Mesodermal cell (in vitro differentiated cells): ENCODE measurements at regions not wholly inside any gene's neighbourhood (a gene's known extent, or its start where the extent isn't known, plus 50 kb on each side); places are given as distances from the start of the nearest gene placed in this dataset.
"Not testable (repeated sequence)": the region's sequence is repeated elsewhere in the genome, so short reads cannot be mapped to it uniquely, and the experiment has no call there.

Source experiments
- H3K27ac ChIP-seq: 2 replicates; pipeline ENCODE4 v1.7.0; 2013; ENCODE audit warnings: mild to moderate bottlenecking, low read depth, low read length, moderate library complexity; ENCODE audit not compliant: severe bottlenecking
- H3K36me3 ChIP-seq: 2 replicates; pipeline ENCODE4 v1.7.1; 2013; ENCODE audit warnings: mild to moderate bottlenecking, low read length, moderate library complexity; ENCODE audit not compliant: control insufficient read depth, insufficient read depth
- H3K4me1 ChIP-seq: one replicate; pipeline ENCODE4 v1.7.1; 2013; ENCODE audit warnings: mild to moderate bottlenecking, low read length; ENCODE audit not compliant: insufficient read depth, control insufficient read depth, poor library complexity, severe bottlenecking
- H3K4me3 ChIP-seq: 2 replicates; pipeline ENCODE4 v1.7.0; 2013; ENCODE audit warnings: low read length, control low read depth, mild to moderate bottlenecking; ENCODE audit not compliant: insufficient read depth, poor library complexity, severe bottlenecking; ENCODE audit errors: extremely low read depth
- H3K9me3 ChIP-seq: 2 replicates; pipeline ENCODE4 v1.7.1; 2013; ENCODE audit warnings: mild to moderate bottlenecking, low read length, moderate library complexity; ENCODE audit not compliant: control insufficient read depth
- WGBS, 2 experiments: methylation state at CpG; one replicate each; pipeline ENCODE4 v1.1.5; 2013; ENCODE audit warnings: missing lambda C conversion rate in 2 of 2; ENCODE audit not compliant: insufficient coverage in 2 of 2; 5-methylcytosine and 5-hydroxymethylcytosine counted together

DNA sequence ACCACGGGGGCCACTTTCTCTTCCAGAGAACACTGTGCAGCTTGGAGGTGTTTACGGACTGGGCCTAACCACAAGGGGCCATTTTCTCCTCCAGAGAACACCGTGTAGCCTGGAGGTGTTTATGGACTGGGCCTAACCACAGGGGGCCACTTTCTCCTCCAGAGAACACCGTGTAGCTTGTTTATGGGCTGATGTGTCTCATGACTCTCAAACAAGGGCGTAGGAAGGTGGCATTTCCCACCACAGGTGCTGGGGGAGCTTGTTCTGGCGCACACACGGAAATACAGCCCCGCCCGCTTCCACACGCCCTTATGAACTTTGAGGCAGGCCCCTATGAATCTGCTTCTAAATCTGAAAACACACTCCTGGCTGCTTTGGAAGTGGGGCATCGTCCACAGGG, 174.6 kb upstream of the SFSWAP start:
- H3K36me3 ChIP-seq: no peaks in the 10 kb centered on the region
- H3K27ac ChIP-seq: no peak overlapping the region
- no peaks in the 10 kb centered on the region for H3K4me1 ChIP-seq
- H3K9me3 ChIP-seq: no peaks in the 10 kb centered on the region
- H3K4me3 ChIP-seq: no peak overlapping the region
- WGBS, 2 experiments: 89 to 92% methylated on average over 9 to 10 of the region's 11 CpGs

DNA sequence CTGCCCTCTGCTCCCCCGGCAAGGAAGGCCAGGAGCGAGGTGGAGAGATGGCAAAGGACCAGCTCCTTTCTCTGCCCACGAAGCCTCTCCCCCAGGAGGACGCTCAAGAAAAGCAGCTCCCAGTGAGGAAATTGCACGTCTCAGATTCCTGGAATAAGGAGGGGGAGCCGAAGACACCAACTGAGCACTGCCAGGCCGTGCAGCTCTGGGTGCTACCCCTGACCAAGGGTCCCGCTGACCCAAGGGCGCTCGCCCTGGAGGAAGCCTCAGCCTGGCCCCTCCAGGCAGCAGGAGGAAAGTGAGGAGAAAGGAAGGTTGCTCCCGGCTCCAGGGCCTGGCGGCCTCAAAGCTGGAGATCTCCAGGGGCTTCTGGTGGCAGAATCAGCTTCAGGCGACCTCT, 174.1 kb upstream of the SFSWAP start:
- H3K27ac ChIP-seq: no peak overlapping the region
- 78 to 91% methylated on average over 10 to 12 of the region's 13 CpGs for WGBS, 2 experiments
- no peaks in the 10 kb centered on the region for H3K9me3 ChIP-seq

DNA sequence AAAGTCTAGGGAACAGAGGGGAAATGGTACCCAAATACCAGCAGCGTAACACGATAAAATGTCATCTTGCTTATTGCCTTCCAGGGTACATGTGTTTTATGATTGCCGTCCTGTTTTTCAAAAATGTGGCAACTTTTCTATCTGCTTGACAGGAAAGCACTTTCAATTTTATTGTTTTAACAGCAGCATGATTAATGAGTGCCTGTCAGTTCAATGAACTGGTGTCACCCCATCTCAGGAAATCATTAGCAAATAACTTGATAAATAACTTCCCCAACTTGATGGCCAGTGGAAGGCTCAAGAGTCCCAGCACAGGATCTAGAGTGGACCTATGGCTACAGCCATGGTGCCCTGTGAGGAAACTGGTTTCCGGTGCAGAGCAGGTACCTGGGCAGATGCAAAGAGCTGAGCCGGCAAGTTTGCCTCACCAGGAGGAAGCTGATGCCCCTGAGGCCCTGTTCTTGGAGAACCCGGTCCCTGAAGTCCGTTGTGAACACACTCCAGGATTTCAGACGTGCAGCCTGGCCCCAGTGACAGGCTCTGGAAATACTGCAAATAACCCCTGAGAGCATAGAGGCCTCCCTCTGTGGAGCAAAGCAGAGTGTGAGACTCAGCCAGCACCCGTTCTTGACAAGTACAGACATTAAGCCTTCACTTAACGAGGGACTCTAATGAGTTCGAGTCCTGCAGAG, 173.5 kb upstream of the SFSWAP start:
- H3K36me3 ChIP-seq: no peaks in the 10 kb centered on the region
- 76 to 79% methylated on average over 10 to 11 of the region's 11 CpGs for WGBS, 2 experiments
- no peaks in the 10 kb centered on the region for H3K4me1 ChIP-seq
- H3K9me3 ChIP-seq: no peaks in the 10 kb centered on the region
- H3K27ac ChIP-seq: no peak overlapping the region
- H3K4me3 ChIP-seq: no peak overlapping the region

More for the DNA sequence above, 174.1 kb upstream of the SFSWAP start:
- Histone ChIP-seq H3K4me3 (no peak overlapping the region), H3K4me1 (no peaks in the 10 kb centered on the region), H3K36me3 (no peaks in the 10 kb centered on the region)

DNA sequence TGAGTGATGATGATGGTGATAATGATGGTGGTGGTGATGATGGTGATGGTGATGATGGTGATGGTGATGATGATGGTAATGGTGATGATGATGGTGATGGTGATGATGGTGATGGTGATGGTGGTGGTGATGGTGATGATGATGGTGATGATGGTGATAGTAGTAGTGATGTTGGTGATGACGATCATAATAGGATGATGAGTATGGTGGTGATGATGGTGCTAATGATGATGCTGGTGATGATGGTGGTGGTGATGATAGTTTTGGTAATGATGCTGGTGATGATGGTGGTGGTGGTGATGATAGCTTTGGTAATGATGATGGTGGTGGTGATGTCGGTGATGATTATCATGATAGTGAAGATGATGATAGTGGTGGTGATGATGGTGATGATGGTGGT, 171.5 kb upstream of the SFSWAP start:
- H3K4me3 ChIP-seq: no peak overlapping the region
- no peaks in the 10 kb centered on the region for H3K36me3 ChIP-seq
- H3K9me3 ChIP-seq: no peaks in the 10 kb centered on the region
- 85 to 93% methylated on average over 2 of the region's 2 CpGs for WGBS, 2 experiments
- no peaks in the 10 kb centered on the region for H3K4me1 ChIP-seq
- no peak overlapping the region for H3K27ac ChIP-seq

DNA sequence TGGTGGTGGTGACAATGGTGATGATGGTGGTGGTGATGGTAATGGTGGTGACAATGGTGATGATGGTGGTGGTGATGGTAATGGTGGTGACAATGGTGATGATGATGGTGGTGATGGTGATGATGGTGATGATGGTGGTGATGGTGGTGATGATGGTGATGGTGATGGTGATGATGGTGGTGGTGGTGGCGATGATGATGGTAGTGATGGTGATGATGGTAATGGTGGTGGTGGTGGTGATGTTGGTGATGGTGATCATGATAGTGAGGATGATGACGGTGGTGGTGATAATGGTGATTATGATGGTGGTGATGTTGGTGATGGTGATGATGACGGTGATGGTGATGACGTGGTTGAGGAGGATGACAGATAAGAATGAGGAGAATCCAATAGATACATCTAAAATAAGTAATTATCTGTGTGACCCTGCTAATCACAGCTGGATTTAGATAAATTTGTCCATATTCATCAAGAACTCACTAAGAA, 170.7 kb upstream of the SFSWAP start:
- H3K27ac ChIP-seq: no peak overlapping the region
- no peaks in the 10 kb centered on the region for H3K36me3 ChIP-seq
- WGBS, 2 experiments: 88 to 97% methylated on average over 2 to 3 of the region's 4 CpGs
- H3K9me3 ChIP-seq: no peaks in the 10 kb centered on the region
- H3K4me3 ChIP-seq: no peak overlapping the region
- H3K4me1 ChIP-seq: no peaks in the 10 kb centered on the region

DNA sequence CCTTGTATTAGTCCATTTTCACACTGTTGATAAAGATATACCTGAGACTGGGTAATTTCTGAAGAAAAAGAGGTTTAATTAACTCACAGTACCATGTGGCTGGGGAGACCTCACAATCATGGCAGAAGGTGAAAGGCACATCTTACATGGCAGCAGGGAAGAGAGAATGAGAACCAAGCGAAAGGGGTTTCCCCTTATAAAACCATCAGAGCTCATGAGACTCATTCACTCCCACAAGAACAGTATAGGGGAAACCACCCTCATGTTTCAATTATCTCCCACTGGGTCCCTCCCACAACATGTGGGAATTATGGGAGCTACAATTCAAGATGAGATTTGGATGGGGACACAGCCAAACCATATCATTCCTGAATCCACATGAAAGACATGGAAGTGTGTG, 169.4 kb upstream of the SFSWAP start:
- no CpG with 5 or more reads among the region's 1 CpG for WGBS, 2 experiments
- H3K9me3 ChIP-seq, H3K4me1 ChIP-seq, H3K36me3 ChIP-seq, H3K27ac ChIP-seq, H3K4me3 ChIP-seq: not testable (repeated sequence)

DNA sequence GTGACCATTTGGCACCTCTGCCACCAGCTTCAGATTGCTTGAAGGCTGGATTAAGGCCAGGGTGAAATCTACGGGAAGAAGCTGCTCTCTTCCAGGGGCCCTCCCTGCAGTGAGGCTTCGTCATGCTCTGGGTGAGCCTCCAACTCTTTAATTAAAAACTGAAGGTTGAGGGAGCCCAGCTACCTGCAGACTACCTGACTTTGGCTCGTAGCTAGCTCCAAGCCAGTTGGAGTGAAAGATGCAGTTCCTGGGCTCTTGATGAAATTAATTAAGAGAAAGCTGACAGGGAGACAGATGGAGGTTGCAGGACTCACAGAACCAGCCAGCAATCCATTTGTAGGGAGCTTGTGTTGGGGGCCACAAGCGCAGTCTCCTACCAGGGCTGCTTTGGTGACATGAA, 168.5 kb upstream of the SFSWAP start:
- H3K27ac ChIP-seq: no peak overlapping the region
- no peak overlapping the region for H3K4me3 ChIP-seq
- no peaks in the 10 kb centered on the region for H3K9me3 ChIP-seq
- WGBS, 2 experiments: 86 to 92% methylated on average over 3 to 4 of the region's 4 CpGs
- no peaks in the 10 kb centered on the region for H3K4me1 ChIP-seq
- H3K36me3 ChIP-seq: no peaks in the 10 kb centered on the region

DNA sequence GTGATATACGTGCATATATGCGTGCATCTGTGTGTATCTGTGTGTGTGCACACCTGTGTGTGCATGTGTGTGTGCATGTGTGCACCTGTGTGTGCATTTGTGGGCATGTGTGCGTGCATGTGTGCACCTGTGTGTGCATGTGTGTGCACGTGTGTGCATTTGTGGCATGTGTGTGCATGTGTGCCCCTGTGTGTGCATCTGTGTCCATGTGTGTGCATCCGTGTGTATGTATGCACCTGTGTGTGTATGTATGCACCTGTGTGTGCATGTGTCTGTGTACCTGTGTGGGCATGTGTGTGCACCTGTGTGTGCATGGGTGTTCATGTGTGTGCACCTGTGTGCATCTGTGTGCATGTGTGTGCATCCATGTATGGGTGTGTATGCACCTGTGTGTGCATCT, 167.8 kb upstream of the SFSWAP start:
- H3K4me1 ChIP-seq: no peaks in the 10 kb centered on the region
- no peak overlapping the region for H3K27ac ChIP-seq
- WGBS, 2 experiments: 77 to 81% methylated on average over 3 to 5 of the region's 5 CpGs
- no peaks in the 10 kb centered on the region for H3K36me3 ChIP-seq
- H3K9me3 ChIP-seq: no peaks in the 10 kb centered on the region
- H3K4me3 ChIP-seq: no peak overlapping the region

DNA sequence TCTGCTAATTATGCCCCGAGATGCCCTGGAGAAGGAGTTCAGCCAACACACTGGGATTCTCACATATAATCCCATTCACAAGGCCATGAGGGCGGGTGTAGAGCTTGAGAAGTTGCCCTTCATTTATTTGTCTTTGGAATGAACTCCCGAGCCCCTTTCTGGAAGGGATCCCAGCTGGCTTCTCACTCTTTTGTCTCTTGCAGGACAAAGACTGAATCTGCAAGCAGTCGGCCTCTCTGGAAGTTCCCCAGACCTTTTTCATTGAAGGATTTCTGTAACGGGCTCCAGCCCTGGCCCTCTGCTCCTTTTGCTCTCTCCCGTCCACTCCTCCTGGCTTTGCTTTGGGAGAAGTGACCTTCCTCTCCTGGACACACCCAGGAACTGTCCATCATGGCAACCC, 163.3 kb upstream of the SFSWAP start:
- Histone ChIP-seq H3K36me3 (no peaks in the 10 kb centered on the region), H3K4me3 (no peak overlapping the region), H3K4me1 (no peaks in the 10 kb centered on the region), H3K27ac (no peak overlapping the region), H3K9me3 (no peaks in the 10 kb centered on the region)
- WGBS, 2 experiments: 86 to 89% methylated on average over 5 to 6 of the region's 6 CpGs

DNA sequence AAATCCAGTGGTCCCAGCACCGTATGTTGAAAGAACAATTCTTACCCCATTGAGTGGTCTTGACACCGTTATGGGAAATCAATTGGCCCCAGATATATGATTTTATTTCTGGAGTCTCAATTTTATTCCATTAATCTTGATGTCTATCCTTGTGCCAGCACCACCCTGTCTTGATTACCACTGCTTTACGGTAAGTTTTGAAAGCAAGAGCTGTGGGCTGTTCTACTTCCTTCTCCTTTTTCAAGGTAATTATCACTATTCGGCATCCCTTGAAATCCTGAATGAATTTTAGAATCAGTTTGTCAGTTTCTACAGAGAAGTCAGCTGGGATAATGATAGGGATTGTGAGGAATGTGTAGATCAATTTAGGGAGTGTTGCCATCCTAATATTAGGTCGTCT, 160.8 kb upstream of the SFSWAP start:
- no peak overlapping the region for H3K4me3 ChIP-seq
- no peaks in the 10 kb centered on the region for H3K9me3 ChIP-seq
- H3K27ac ChIP-seq: no peak overlapping the region
- WGBS, 2 experiments: 93 to 100% methylated on average over 1 to 3 of the region's 5 CpGs
- no peaks in the 10 kb centered on the region for H3K4me1 ChIP-seq
- H3K36me3 ChIP-seq: no peaks in the 10 kb centered on the region

DNA sequence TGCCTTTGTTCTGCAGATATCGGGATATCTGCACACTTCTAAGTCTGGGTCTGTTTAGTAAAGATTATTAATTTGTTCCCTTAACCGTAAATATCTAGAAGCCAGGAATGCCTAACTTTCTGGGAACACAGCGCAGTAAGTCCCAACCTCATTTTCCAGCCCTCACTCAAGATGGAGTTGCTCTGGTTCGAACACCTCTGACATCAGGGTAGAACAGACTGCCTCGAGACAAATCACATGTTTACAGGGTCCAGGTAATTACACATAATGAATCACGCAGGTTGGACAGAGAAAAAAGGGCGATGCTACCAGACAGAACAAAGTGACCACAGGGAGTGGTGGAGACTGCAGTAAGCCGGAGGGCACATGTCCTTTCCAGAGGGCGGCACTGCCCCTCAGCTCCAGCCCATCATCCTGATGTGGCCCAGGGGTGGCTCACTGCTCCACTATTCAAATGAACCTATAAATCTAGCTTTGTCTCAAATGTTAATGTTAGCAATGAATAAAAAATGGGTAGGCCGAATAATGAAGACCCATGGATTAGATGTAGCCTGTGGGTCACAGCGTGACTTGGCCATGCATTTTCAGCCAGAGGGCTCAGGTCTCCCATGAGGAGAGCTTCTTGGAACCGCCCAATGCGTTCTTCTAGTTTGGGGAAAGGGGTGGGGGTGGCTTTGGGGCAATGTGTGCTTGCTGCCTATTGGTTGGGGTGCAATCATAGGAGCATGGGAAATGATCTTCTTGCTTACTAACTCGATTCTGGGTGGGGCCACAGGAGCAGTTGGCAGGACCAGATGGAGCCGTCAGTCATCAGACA, 159.0 kb upstream of the SFSWAP start:
- no peak overlapping the region for H3K27ac ChIP-seq
- H3K4me3 ChIP-seq: no peak overlapping the region
- 85 to 96% methylated on average over 7 to 11 of the region's 15 CpGs for WGBS, 2 experiments
- no peaks in the 10 kb centered on the region for H3K9me3 ChIP-seq
- H3K4me1 ChIP-seq: no peaks in the 10 kb centered on the region
- H3K36me3 ChIP-seq: no peaks in the 10 kb centered on the region
